ENCODE measurements at regions not wholly inside any gene's neighbourhood (a gene's known extent, or its start where the extent isn't known, plus 50 kb on each side); places are given as distances from the start of the nearest gene placed in this dataset.

- no peaks in the 10 kb centered on the region for H3K4me1 ChIP-seq
- H3K36me3 ChIP-seq, result no peaks in the 10 kb centered on the region
- H3K4me3 ChIP-seq, result no peak overlapping the region
- H3K27me3 ChIP-seq, result no peaks in the 10 kb centered on the region
- no peaks in the 10 kb centered on the region for H3K9me3 ChIP-seq
- DNase-seq (ENCODE audit: low spot score), result no peak
- no peak overlapping the region for H3K27ac ChIP-seq
- no peak for TF ChIP-seq CTCF (IDR thresholded peaks at IDR 0.05)
These were observed 66.2 kb upstream of the OTOS start for GRCh38 chr2:240206630-240207029.

- H3K27me3 ChIP-seq, result no peaks in the 10 kb centered on the region
- no peak for DNase-seq (ENCODE audit: low spot score)
- no peak overlapping the region for H3K4me3 ChIP-seq
- H3K36me3 ChIP-seq, result no peaks in the 10 kb centered on the region
- no peaks in the 10 kb centered on the region for H3K9me3 ChIP-seq
- TF ChIP-seq CTCF (IDR thresholded peaks at IDR 0.05), result no peak
- no peaks in the 10 kb centered on the region for H3K4me1 ChIP-seq
- H3K27ac ChIP-seq, result no peak overlapping the region
These were observed 67.2 kb upstream of the OTOS start for GRCh38 chr2:240207661-240208060.

- Histone ChIP-seq H3K4me1 (no peaks in the 10 kb centered on the region), H3K27ac (no peak overlapping the region), H3K36me3 (no peaks in the 10 kb centered on the region), H3K27me3 (no peaks in the 10 kb centered on the region), H3K9me3 (no peaks in the 10 kb centered on the region), H3K4me3 (no peak overlapping the region)
- TF ChIP-seq CTCF (IDR thresholded peaks at IDR 0.05), result no peak
- DNase-seq (ENCODE audit: low spot score), result no peak
These were observed 67.6 kb upstream of the OTOS start for GRCh38 chr2:240208096-240208495.

GRCh38 chr2:240208631-240209211 lies 68.3 kb upstream of the OTOS start:
- Histone ChIP-seq H3K27ac (no peak overlapping the region), H3K36me3 (no peaks in the 10 kb centered on the region), H3K9me3 (no peaks in the 10 kb centered on the region), H3K4me3 (no peak overlapping the region), H3K27me3 (no peaks in the 10 kb centered on the region), H3K4me1 (no peaks in the 10 kb centered on the region)
- DNase-seq (ENCODE audit: low spot score), result no peak
- no peak for TF ChIP-seq CTCF (IDR thresholded peaks at IDR 0.05)

GRCh38 chr2:240209493-240209892 lies 69.0 kb upstream of the OTOS start:
- no peaks in the 10 kb centered on the region for H3K4me1 ChIP-seq
- DNase-seq (ENCODE audit: low spot score), result no peak
- no peaks in the 10 kb centered on the region for H3K9me3 ChIP-seq
- no peak overlapping the region for H3K27ac ChIP-seq
- no peaks in the 10 kb centered on the region for H3K27me3 ChIP-seq
- no peaks in the 10 kb centered on the region for H3K36me3 ChIP-seq
- TF ChIP-seq CTCF (IDR thresholded peaks at IDR 0.05), result no peak
- H3K4me3 ChIP-seq, result no peak overlapping the region

Measured in right atrium auricular region (tissue), 2 donors.